ENCODE measurements at regions not wholly inside any gene's neighbourhood (a gene's known extent, or its start where the extent isn't known, plus 50 kb on each side); places are given as distances from the start of the nearest gene placed in this dataset.
"Not testable (repeated sequence)": the region's sequence is repeated elsewhere in the genome, so short reads cannot be mapped to it uniquely, and the experiment has no call there.

DNA sequence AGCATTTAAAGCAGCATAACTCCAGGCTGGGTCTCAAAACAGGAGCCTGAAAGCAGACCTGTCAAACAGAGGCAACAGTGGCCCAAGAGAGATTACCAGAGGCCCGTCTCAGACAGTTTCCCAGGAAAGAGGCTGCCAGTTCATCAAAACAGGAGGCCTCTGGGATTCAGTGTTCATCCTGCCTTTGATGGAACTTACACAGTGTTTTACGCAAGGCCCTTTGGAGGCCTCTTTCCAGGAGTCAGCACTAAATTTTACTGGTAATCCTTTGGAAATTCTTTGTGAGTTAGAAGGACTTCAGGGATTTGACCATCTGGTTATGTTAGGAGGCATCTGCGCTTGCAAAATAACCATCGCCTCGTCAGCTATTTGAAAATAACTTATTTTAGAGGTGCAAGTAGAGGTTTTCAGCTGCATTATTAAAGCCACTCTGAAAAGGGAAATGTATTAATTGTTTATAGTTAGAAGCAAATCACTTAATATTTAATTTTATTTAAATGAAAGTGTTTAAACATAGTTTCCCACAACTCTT lies 501.2 kb upstream of the COBL start:
- no peak overlapping the region for H2AFZ ChIP-seq
- no peak overlapping the region for H3K27ac ChIP-seq
- H3F3A ChIP-seq (ENCODE audit: insufficient read depth, low read depth): no peaks in the 10 kb centered on the region
- TF ChIP-seq, protein P1, sequence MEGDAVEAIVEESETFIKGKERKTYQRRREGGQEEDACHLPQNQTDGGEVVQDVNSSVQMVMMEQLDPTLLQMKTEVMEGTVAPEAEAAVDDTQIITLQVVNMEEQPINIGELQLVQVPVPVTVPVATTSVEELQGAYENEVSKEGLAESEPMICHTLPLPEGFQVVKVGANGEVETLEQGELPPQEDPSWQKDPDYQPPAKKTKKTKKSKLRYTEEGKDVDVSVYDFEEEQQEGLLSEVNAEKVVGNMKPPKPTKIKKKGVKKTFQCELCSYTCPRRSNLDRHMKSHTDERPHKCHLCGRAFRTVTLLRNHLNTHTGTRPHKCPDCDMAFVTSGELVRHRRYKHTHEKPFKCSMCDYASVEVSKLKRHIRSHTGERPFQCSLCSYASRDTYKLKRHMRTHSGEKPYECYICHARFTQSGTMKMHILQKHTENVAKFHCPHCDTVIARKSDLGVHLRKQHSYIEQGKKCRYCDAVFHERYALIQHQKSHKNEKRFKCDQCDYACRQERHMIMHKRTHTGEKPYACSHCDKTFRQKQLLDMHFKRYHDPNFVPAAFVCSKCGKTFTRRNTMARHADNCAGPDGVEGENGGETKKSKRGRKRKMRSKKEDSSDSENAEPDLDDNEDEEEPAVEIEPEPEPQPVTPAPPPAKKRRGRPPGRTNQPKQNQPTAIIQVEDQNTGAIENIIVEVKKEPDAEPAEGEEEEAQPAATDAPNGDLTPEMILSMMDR (conservative IDR thresholded peaks at IDR 0.05): no peak
- no peak for TF ChIP-seq EZH2 (IDR thresholded peaks at IDR 0.05; ENCODE audit: low read depth)
- no peaks in the 10 kb centered on the region for H3K4me1 ChIP-seq (replicated peaks; ENCODE audit: insufficient read depth)
- BruUV-seq (replicated peaks): no TSS peak
- ChIA-PET POLR2A (ENCODE audit: unreplicated experiment) (no interaction called here), CTCF (interaction anchor here (0.6 kb wide), 1 partner anchor 239 kb away, joined by 5 read pairs; no protein-coding TSS in a partner anchor)
- H3K79me2 ChIP-seq (ENCODE audit: low read depth): no peaks in the 10 kb centered on the region
- no peaks in the 10 kb centered on the region for H3K36me3 ChIP-seq (ENCODE audit: low read depth)
- no peaks in the 10 kb centered on the region for H3K9me2 ChIP-seq (ENCODE audit: insufficient read depth)
- no peak overlapping the region for H3K4me2 ChIP-seq
- no peak overlapping the region for H3K4me3 ChIP-seq
- intact Hi-C loops (cut with micrococcal nuclease; ENCODE audit: unreplicated experiment): no loop called here
- DNase-seq: no peak
- H3K9me3 ChIP-seq (ENCODE audit: insufficient read depth, low read depth): no peaks in the 10 kb centered on the region
- no peaks in the 10 kb centered on the region for H4K20me1 ChIP-seq (ENCODE audit: insufficient read depth)
- no peaks in the 10 kb centered on the region for H3K27me3 ChIP-seq (ENCODE audit: insufficient read depth, low read depth)

DNA sequence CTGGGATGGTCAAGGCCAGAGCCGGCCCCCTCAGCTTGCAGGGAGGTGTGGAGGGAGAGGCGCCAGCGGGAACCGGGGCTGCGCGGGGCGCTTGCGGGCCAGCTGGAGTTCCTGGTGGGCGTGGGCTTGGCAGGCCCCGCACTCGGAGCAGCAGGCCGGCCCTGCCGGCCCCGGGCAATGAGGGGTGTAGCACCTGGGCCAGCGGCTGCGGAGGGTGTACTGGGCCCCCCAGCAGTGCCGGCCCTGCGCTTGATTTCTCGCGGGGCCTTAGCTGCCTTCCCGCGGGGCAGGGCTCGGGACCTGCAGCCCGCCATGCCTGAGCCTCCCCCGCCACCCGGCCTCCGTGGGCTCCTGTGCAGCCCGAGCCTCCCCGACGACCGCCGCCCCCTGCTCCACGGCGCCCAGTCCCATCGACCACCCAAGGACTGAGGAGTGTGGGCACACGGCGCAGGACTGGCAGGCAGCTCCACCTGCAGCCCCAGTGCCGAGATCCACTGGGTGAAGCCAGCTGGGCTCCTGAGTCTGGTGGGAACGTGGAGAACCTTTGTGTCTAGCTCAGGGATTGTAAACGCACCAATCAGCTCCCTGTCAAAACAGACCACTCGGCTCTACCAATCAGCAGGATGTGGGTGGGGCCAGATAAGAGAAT lies 489.3 kb upstream of the COBL start:
- H3K27ac ChIP-seq; H3K4me3 ChIP-seq; POLR2A ChIA-PET (ENCODE audit: unreplicated experiment); H3K9me3 ChIP-seq (ENCODE audit: insufficient read depth, low read depth); H3K4me1 ChIP-seq (replicated peaks; ENCODE audit: insufficient read depth); H3K4me2 ChIP-seq; CTCF ChIA-PET; H3F3A ChIP-seq (ENCODE audit: insufficient read depth, low read depth); DNase-seq; H3K79me2 ChIP-seq (ENCODE audit: low read depth); H4K20me1 ChIP-seq (ENCODE audit: insufficient read depth); H3K9me2 ChIP-seq (ENCODE audit: insufficient read depth); H2AFZ ChIP-seq; H3K36me3 ChIP-seq (ENCODE audit: low read depth); BruUV-seq (replicated peaks); intact Hi-C loops (cut with micrococcal nuclease; ENCODE audit: unreplicated experiment): not testable (repeated sequence)
- peaks cover 27% of the 10 kb centered on the region; the same call in 1 of the 2 replicates for H3K27me3 ChIP-seq (ENCODE audit: insufficient read depth, low read depth)

DNA sequence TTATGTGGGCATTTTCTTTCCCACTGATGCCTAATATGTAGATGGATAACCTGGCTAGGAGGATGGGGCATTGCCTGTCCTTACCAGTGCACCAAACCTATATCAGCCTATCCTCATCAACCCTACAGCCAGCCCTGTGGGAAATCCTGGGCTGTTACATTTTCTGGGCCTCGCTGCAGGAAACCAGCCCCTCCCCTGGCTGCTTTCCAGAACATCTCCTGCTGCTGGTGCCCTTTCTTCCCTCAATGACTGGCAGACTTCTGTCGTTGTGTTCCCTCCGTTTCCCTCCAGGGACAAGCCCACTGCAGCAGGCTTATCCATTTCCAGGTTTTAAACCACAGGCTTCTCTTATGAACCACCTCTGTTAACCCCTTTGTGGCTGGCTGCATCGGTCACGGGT lies 486.1 kb upstream of the COBL start:
- no peaks in the 10 kb centered on the region for H3K36me3 ChIP-seq (ENCODE audit: low read depth)
- no peaks in the 10 kb centered on the region for H3K9me2 ChIP-seq (ENCODE audit: insufficient read depth)
- POLR2A ChIA-PET (ENCODE audit: unreplicated experiment): no interaction called here
- peaks cover 26% of the 10 kb centered on the region; the same call in 1 of the 2 replicates for H3K27me3 ChIP-seq (ENCODE audit: insufficient read depth, low read depth)
- CTCF ChIA-PET: no interaction called here
- no peak overlapping the region for H3K4me3 ChIP-seq
- H3K79me2 ChIP-seq (ENCODE audit: low read depth): no peaks in the 10 kb centered on the region
- H2AFZ ChIP-seq: no peak overlapping the region
- no TSS peak for BruUV-seq (replicated peaks)
- no peaks in the 10 kb centered on the region; the same call in 1 of the 2 replicates for H4K20me1 ChIP-seq (ENCODE audit: insufficient read depth)
- intact Hi-C loops (cut with micrococcal nuclease; ENCODE audit: unreplicated experiment): no loop called here
- H3K4me1 ChIP-seq (replicated peaks; ENCODE audit: insufficient read depth): no peaks in the 10 kb centered on the region
- TF ChIP-seq, protein P1 (conservative IDR thresholded peaks at IDR 0.05): no peak
- TF ChIP-seq EZH2 (IDR thresholded peaks at IDR 0.05; ENCODE audit: low read depth): no peak
- H3K27ac ChIP-seq: no peak overlapping the region
- DNase-seq: no peak
- H3K4me2 ChIP-seq: no peak overlapping the region
- H3F3A ChIP-seq (ENCODE audit: insufficient read depth, low read depth): no peaks in the 10 kb centered on the region
- H3K9me3 ChIP-seq (ENCODE audit: insufficient read depth, low read depth): no peaks in the 10 kb centered on the region

DNA sequence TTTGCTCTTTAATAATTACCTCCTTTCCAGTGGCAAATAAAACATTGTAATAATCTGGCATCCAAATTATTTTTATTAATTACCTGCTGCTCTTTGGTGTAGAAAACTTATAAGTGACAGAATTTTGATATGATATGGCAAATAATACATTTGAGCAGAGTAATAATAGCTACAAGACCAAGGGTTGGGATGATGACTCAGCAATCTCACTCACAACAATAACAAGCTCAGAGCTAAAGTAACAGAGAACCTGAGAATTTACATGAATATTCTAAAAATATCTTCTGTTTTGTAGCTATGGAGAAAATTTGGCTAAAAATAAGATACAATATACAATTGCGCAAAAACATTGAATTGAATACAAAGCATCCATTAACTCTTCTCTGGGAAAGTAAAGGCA lies 480.8 kb upstream of the COBL start:
- no TSS peak for BruUV-seq (replicated peaks)

More for the DNA sequence above, 480.8 kb upstream of the COBL start:
- no peak overlapping the region for H3K4me2 ChIP-seq
- DNase-seq: no peak
- TF ChIP-seq, protein P1 (conservative IDR thresholded peaks at IDR 0.05): no peak
- TF ChIP-seq EZH2 (IDR thresholded peaks at IDR 0.05; ENCODE audit: low read depth): no peak
- H3K27me3 ChIP-seq (ENCODE audit: insufficient read depth, low read depth): 0 out of 2 replicates have a peak, but pooled peaks cover 6% of the 10 kb centered on the region
- no peaks in the 10 kb centered on the region for H3K9me3 ChIP-seq (ENCODE audit: insufficient read depth, low read depth)
- H3F3A ChIP-seq (ENCODE audit: insufficient read depth, low read depth): no peaks in the 10 kb centered on the region
- intact Hi-C loops (cut with micrococcal nuclease; ENCODE audit: unreplicated experiment): no loop called here
- no peaks in the 10 kb centered on the region; the same call in 1 of the 2 replicates for H4K20me1 ChIP-seq (ENCODE audit: insufficient read depth)
- H3K79me2 ChIP-seq (ENCODE audit: low read depth): no peaks in the 10 kb centered on the region
- CTCF ChIA-PET: no interaction called here
- H3K36me3 ChIP-seq (ENCODE audit: low read depth): no peaks in the 10 kb centered on the region
- H3K27ac ChIP-seq: no peak overlapping the region
- H3K4me1 ChIP-seq (replicated peaks; ENCODE audit: insufficient read depth): no peaks in the 10 kb centered on the region
- no peaks in the 10 kb centered on the region for H3K9me2 ChIP-seq (ENCODE audit: insufficient read depth)
- POLR2A ChIA-PET (ENCODE audit: unreplicated experiment): no interaction called here
- no peak overlapping the region for H3K4me3 ChIP-seq
- no peak overlapping the region for H2AFZ ChIP-seq
